HG03558 (cell line): ENCODE measurements at regions not wholly inside any gene's neighbourhood (a gene's known extent, or its start where the extent isn't known, plus 50 kb on each side); places are given as distances from the start of the nearest gene placed in this dataset.
"Not testable (repeated sequence)": the region's sequence is repeated elsewhere in the genome, so short reads cannot be mapped to it uniquely, and the experiment has no call there.

Source experiments
- ATAC-seq: cut with Tn5 transposase; IDR thresholded peaks from one replicate; pipeline ENCODE4 v1.9.1; 2021; ENCODE audit warnings: moderate number of reproducible peaks; ENCODE audit not compliant: unreplicated experiment; ENCODE audit errors: extremely low read depth

- ATAC-seq, result no peak
Measured at GRCh38 chr10:117741524-117741923, 199.0 kb downstream of the EMX2 start.

GRCh38 chr10:117743509-117743908 is 201.0 kb downstream of the EMX2 start:
- ATAC-seq, result no peak

- ATAC-seq, result no peak
Measured at GRCh38 chr10:117745301-117745700, 202.8 kb downstream of the EMX2 start.

GRCh38 chr10:117746541-117747448 is 204.2 kb downstream of the EMX2 start:
- no peak for ATAC-seq

GRCh38 chr10:117747636-117748035 is 205.1 kb downstream of the EMX2 start:
- no peak for ATAC-seq

GRCh38 chr10:117748058-117748457 is 205.5 kb downstream of the EMX2 start:
- no peak for ATAC-seq

GRCh38 chr10:117750616-117751015 is 208.1 kb downstream of the EMX2 start:
- ATAC-seq, result no peak

- ATAC-seq, result no peak
Measured at GRCh38 chr10:117751259-117751658, 208.7 kb downstream of the EMX2 start.

- ATAC-seq, result no peak
Measured at GRCh38 chr10:117752103-117752502, 209.6 kb downstream of the EMX2 start.

GRCh38 chr10:117754770-117755658 is 212.5 kb downstream of the EMX2 start:
- ATAC-seq, result no peak

GRCh38 chr10:117755659-117756014 is 213.1 kb downstream of the EMX2 start:
- ATAC-seq, result no peak

GRCh38 chr10:117757086-117757720 is 214.7 kb downstream of the EMX2 start:
- ATAC-seq, result no peak

GRCh38 chr10:117759266-117759665 is 216.7 kb downstream of the EMX2 start:
- no peak for ATAC-seq

GRCh38 chr10:117761695-117762094 is 219.1 kb downstream of the EMX2 start:
- no peak for ATAC-seq

- no peak for ATAC-seq
Measured at GRCh38 chr10:117762126-117762818, 219.7 kb downstream of the EMX2 start.

GRCh38 chr10:117762819-117763172 is 220.2 kb downstream of the EMX2 start:
- no peak for ATAC-seq

GRCh38 chr10:117763528-117763927 is 221.0 kb downstream of the EMX2 start:
- ATAC-seq, result no peak

- ATAC-seq, result no peak
Measured at GRCh38 chr10:117768333-117769042, 225.9 kb downstream of the EMX2 start.

- ATAC-seq, result no peak
Measured at GRCh38 chr10:117775526-117775925, 233.0 kb downstream of the EMX2 start.

GRCh38 chr10:117777222-117777621 is 234.7 kb downstream of the EMX2 start:
- ATAC-seq, result not testable (repeated sequence)
